HG03280 (cell line): ENCODE measurements at regions not wholly inside any gene's neighbourhood (a gene's known extent, or its start where the extent isn't known, plus 50 kb on each side); places are given as distances from the start of the nearest gene placed in this dataset.

Source experiments
- ATAC-seq: cut with Tn5 transposase; IDR thresholded peaks from one replicate; pipeline ENCODE4 v1.9.1; 2021; ENCODE audit warnings: mild to moderate bottlenecking, moderate library complexity; ENCODE audit not compliant: unreplicated experiment

DNA sequence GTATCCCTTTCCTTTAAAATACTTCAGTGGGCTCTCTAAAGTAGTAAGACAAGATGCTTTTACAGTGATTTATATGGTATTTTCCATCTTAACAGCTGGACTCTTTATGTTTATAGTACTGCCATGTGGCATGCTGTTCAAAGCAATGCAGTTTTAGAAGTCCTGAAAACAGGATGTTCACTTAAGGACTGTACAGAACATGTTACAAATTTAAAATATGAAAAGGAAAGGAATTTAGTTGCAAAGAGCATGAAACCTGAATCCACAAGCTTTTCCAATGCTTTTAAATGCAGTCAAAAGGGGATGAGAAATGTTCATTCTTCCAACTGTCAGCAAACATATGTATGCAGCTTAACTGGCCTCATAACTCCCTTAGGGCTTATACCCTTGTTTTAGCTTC, 580.2 kb downstream of the EFNA5 start:
- no peak for ATAC-seq

GRCh38 chr5:107088907-107089306, 581.8 kb downstream of the EFNA5 start:
- no peak for ATAC-seq

GRCh38 chr5:107085572-107085971, 585.2 kb downstream of the EFNA5 start:
- no peak for ATAC-seq

DNA sequence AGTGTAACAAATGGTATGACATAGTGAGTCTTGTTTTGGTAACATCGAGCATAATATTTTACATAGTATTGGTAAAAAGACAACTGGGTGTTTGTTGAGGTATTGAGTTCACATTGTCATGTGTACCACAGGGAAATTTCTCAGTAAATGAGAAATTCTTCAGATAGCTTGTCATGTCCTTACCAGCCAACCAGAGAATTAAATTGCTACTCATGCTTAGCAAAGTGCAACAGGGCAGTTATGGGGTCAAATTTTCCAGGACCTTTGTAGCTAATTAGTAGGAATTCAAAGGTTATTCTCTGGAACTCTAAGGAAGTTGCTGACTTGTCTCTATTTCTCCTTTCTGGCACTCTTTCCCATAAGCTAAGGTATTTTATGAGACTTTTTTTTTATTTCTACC, 595.7 kb downstream of the EFNA5 start:
- ATAC-seq: no peak

- ATAC-seq: no peak
These were observed 597.8 kb downstream of the EFNA5 start for GRCh38 chr5:107072967-107073366.

DNA sequence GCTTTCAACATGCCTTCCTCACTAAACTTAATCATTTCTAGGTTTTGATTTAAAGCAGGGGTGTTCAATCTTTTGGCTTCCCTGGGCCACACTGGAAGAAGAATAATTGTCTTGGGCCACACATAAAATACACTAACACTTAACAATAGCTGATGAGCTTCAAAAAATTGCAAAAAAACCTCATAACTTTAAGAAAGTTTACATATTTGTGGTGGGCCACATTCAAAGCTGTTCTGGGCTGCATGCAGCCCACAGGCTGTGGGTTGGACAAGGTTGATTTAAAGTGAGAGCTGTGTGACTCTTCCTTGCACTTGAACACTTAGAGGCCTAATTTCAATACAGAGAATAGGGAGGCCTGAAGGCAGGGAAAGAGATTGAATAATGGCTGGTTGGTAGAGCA, 598.3 kb downstream of the EFNA5 start:
- no peak for ATAC-seq

DNA sequence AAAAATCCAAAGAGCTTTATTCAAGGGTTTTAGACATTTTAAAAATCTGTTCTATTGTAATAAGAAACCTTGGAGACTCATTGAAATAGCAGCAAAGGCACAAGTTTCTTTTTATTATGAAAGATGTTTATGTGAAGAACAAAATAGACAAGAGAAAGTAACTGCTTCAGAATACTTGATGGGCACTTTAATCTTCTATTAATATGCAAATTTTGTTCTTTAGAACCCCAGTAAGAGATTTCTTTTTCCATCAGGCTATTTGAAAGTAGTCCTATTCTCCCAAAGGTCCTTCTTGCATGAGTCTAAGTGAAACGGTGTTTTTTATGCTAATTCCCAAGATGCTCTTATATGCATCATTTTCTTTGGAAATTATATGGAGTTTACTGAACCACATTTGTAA, 602.0 kb downstream of the EFNA5 start:
- ATAC-seq: no peak

GRCh38 chr5:107067395-107067794, 603.3 kb downstream of the EFNA5 start:
- no peak for ATAC-seq

DNA sequence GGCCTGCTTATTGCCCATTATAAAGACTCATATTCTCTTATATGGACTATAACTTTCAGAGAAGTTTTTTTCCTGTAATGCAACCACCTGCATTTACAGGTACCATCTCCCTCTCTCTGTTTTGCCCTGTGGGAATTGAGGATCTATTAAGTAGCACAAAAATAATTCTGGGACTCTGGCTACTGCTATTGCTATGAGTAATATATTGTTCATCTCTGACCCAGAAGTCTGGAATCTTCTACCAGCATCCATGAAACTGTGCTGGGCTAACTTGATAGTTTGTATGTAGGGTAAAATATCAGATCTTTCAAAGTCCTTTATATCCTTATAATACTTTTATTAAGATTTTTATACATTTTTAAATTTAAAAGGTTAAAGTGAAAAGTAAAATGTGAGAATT, 607.2 kb downstream of the EFNA5 start:
- no peak for ATAC-seq

DNA sequence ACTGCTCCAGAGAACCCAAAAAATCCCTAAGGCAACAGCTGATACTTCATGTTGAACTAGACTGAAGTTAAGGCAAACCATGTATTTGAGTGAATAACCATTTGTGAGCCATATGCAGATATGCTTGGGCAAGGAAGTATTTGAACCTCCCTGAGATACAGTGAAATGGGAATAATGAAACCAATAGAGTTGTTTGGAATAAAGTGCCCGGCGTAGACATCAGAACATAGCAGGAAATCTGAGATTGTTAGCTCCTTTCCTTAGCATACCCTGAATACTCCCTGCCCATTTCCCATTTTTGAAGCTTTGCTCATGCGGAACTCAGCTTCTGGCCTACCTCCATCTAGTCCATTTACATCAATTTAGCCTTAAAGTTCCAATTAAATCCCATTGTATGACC, 611.9 kb downstream of the EFNA5 start:
- ATAC-seq: no peak

- ATAC-seq: no peak
These were observed 612.5 kb downstream of the EFNA5 start for GRCh38 chr5:107058235-107058634.

DNA sequence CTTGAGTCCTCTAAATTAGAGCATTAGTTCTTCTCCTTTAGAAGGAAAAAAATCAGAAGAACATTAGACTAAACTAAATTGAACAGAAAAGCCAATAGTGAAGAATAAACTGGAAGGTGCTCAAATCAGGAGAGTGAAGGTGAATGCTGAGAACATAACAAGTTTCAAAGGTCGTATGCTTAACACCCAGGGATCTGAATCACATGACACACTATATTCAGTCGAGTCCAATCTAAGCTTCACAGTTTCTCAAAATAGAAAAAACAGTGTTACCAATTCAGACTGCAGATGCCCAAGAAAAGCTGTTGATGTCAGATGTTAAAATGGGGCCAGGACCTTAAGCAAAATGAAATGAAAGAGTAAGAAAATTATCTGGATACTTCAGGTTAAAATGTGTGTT, 614.5 kb downstream of the EFNA5 start:
- no peak for ATAC-seq

GRCh38 chr5:107047048-107047447, 623.7 kb downstream of the EFNA5 start:
- ATAC-seq: no peak

GRCh38 chr5:107043665-107044064, 627.1 kb downstream of the EFNA5 start:
- ATAC-seq: no peak

DNA sequence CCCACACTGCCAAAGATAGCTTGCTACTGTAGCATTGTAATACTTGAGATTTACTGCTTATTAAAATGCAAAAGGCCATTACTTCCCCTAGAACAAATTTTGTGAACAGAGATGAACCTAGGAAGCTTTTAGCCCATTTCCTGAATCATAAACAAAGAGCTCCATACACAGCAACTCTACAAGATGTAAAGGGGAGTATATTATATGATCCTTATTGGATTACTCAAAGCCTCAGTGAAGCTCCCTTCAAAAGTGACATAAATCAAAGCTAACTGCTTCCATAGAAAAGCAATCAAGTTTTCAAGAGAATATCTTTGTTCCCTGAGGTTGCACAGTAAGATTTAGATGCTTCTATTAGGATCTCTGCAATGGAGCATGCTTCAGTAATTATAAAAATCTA, 629.8 kb downstream of the EFNA5 start:
- no peak for ATAC-seq

- no peak for ATAC-seq
These were observed 638.1 kb downstream of the EFNA5 start for GRCh38 chr5:107032629-107033028.

GRCh38 chr5:107028938-107029337, 641.8 kb downstream of the EFNA5 start:
- no peak for ATAC-seq

DNA sequence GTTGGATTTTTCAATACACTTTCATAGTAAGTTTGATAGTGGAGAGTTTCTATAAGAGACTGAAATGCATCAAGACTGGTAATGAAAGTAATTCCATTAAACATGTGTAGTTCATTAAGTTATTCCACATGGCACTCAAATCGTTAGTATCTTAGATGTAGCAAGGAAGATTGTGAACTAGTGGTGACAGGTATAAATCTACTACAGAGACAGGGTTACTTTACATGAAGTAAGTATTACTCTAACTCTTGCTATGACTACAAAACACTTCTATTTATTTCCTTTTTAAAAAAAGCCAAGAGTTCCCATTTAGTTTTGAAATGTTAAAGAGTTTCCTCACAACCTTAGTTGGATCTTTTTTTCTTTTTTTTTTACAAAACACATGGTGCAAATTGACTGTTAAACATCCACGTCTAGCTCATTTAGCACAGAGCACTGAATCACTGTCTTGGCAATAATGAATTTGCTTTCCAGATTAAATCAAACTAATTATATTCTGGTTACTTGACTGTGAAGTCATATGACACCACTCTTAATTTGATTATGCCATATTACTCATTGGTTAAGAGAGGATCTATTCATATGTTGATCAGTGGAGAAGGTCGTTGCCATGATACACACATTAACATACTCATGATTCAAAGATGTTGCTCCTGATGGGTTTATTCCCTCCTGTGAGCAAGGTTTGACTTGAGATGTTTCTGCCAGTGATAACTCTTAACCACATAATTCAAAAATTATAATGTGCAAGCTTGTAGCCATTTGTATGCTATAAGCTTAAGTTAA, 644.8 kb downstream of the EFNA5 start:
- ATAC-seq: no peak

- ATAC-seq: no peak
These were observed 647.0 kb downstream of the EFNA5 start for GRCh38 chr5:107023732-107024131.

- no peak for ATAC-seq
These were observed 649.2 kb downstream of the EFNA5 start for GRCh38 chr5:107021575-107021974.

DNA sequence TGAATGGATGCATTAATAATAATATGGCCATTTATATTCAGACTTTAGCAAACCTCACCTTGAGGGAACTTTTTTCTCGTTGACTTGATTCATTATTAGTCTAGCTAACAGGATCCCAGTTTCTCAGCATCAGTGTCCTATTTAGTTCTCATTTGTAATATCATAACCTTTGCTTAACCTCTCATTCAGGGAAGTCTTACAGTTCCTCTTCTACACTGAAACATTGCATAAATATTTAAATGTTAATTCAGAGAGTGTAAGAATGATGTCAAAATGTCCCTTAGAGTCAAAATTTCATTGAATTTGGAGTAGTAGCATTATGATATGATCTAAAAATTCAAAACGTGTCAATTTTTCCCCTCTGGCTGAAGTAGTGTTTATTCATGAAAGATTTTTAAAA, 650.1 kb downstream of the EFNA5 start:
- ATAC-seq: no peak

DNA sequence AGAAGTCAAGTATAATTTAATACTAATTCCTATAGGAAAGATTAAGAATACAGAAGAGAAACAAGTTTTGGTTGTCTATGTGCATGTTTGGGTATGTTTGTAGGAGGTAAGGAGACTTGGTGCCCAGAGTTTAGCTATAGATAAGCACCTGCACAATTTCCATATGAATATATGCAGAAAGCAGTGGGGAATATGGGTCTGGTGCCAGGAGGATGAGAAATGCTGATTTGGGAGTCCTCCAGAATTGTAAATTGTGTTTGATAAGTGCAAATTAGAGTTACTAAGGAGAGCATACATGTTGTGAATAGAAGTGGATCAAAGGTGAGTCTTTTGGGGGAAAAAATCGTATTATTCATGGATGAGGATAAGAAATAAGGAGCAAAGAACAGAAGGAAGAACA, 653.1 kb downstream of the EFNA5 start:
- ATAC-seq: no peak

- ATAC-seq: no peak
These were observed 658.4 kb downstream of the EFNA5 start for GRCh38 chr5:107012371-107012770.
